Subcutaneous abdominal adipose tissue (tissue), 5 donors: ENCODE measurements at regions not wholly inside any gene's neighbourhood (a gene's known extent, or its start where the extent isn't known, plus 50 kb on each side); places are given as distances from the start of the nearest gene placed in this dataset.

Experiments
- H3K27ac ChIP-seq: one replicate; pipeline ENCODE4 v1.7.0; 2013; ENCODE audit warnings: low read depth, mild to moderate bottlenecking, inconsistent platforms, low read length, moderate library complexity
- H3K27me3 ChIP-seq, 5 donors: one replicate each; pipeline ENCODE4 v1.7.0; 2013; ENCODE audit warnings: low read length in 5 of 5, inconsistent platforms in 1 of 5; ENCODE audit not compliant: control insufficient read depth in 5 of 5, insufficient read depth in 4 of 5
- H3K36me3 ChIP-seq, 5 donors: one replicate each; pipeline ENCODE4 v1.7.0; 2013; ENCODE audit warnings: low read length in 5 of 5; ENCODE audit not compliant: control insufficient read depth in 5 of 5, insufficient read depth in 5 of 5
- H3K4me1 ChIP-seq, 5 donors: one replicate each; pipeline ENCODE4 v1.7.0; 2013; ENCODE audit warnings: low read length in 5 of 5, mild to moderate bottlenecking in 3 of 5, moderate library complexity in 1 of 5; ENCODE audit not compliant: control insufficient read depth in 5 of 5, insufficient read depth in 5 of 5
- H3K4me3 ChIP-seq, 5 donors: one replicate each; pipeline ENCODE4 v1.7.0; 2013; ENCODE audit warnings: low read length in 5 of 5, low read depth in 1 of 5
- H3K9ac ChIP-seq, 5 donors: one replicate each; pipeline ENCODE4 v1.7.0; 2013; ENCODE audit warnings: low read length in 5 of 5, mild to moderate bottlenecking in 4 of 5, moderate library complexity in 3 of 5
- H3K9me3 ChIP-seq, 5 donors: one replicate each; pipeline ENCODE4 v1.7.0; 2013; ENCODE audit warnings: low read length in 5 of 5; ENCODE audit not compliant: control insufficient read depth in 5 of 5
- donor health status: healthy.
- donor health status: healthy.
- donor health status: healthy.
- donor health status: healthy.
- donor health status: healthy.

DNA sequence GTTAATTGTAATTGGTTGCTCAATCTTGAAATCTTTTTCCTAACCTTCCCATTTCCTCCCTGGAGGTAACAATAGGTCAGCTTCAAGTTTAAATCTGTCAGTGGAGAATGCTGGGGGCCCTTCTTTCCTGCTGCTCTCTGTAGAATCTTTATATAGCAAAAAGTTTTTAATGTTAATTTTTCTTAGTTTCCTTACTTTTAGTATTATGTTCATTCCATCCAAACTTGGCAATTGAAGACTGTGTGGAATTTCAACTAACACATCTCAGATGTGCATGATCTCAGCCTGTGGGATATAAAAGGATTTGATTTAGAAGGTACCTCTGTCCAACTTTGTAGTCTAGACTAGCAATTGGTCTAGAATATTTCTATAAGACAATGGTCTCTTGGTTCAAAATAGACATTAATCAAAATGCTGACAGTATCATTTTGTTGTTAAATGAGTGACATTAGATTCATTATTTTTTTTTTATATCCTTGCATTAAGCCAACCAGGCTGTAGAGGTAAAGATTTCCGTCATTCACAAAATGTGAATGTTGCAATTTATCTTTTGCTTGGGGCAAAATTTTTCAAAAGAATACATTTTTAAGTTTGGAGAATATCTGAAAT lies 100.4 kb upstream of the SEMA3A start:
- Histone ChIP-seq H3K4me1 (no peaks in the 10 kb centered on the region), H3K36me3 (no peaks in the 10 kb centered on the region)

DNA sequence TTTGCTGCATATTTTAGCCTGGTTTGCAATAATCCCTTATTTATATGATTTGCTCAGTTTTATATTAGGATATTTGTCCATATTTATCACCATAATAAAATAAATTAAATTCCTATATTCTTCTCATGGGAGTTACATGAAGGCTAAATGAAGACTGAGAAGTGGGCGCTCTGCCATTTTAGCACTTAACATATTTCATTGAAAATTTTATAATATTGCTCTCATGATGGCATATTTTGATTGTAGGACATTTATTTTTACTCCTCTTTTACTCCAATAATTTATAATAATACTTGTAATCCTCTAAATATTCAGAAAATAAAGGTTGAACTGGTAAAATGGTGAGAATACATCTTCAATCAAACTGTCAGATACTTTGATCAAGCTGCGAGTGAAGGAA lies 99.8 kb upstream of the SEMA3A start:
- no peaks in the 10 kb centered on the region for H3K4me1 ChIP-seq
- H3K27me3 ChIP-seq: no peaks in the 10 kb centered on the region
- no peak overlapping the region for H3K4me3 ChIP-seq
- no peaks in the 10 kb centered on the region for H3K36me3 ChIP-seq
- no peak overlapping the region for H3K27ac ChIP-seq
- H3K9me3 ChIP-seq: no peaks in the 10 kb centered on the region
- H3K9ac ChIP-seq: no peak overlapping the region

More for the DNA sequence above, 100.4 kb upstream of the SEMA3A start:
- Histone ChIP-seq H3K27me3 (no peaks in the 10 kb centered on the region), H3K4me3 (no peak overlapping the region), H3K9ac (no peak overlapping the region), H3K27ac (no peak overlapping the region), H3K9me3 (no peaks in the 10 kb centered on the region)

DNA sequence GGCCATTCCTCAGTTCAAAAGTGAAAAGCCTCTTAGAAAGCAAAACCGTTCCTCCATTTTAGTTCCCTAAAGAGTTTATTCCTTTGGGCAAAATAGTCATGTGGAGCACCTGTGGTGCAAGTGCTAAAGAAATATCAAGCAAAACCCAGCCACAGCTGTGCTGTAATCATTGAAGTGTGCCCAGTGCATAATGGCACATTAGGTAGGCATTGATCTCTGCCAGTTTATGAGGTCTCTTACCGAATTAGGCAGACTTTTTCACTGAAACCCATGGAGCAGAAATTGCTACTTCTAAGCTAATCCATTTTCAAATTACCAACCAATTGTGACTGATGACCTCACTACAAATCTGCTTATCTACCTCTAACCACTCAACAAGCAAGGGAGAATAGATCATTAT lies 97.2 kb upstream of the SEMA3A start:
- Histone ChIP-seq H3K36me3 (no peaks in the 10 kb centered on the region), H3K27ac (no peak overlapping the region), H3K4me3 (no peak overlapping the region), H3K27me3 (no peaks in the 10 kb centered on the region), H3K4me1 (no peaks in the 10 kb centered on the region), H3K9me3 (no peaks in the 10 kb centered on the region), H3K9ac (no peak overlapping the region)

DNA sequence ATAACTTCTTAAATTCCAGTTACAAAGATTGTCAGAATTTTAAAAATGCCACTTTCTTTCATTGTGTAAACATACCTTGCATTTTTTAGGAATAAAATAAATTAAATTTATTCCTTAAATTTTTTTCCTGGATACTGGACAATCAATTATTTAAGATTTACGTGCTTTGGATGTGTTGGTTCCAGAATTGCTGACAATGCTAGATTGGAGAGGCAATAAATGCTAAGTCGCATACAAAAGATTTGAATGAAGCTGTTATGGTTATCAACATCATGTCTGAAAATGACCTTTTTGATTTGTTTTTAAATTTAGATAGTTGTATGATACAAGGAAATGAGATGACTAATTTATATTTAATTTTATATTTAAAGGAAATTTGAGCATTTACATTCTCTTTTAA lies 89.2 kb upstream of the SEMA3A start:
- Histone ChIP-seq H3K27ac (no peak overlapping the region), H3K27me3 (no peaks in the 10 kb centered on the region), H3K9ac (no peak overlapping the region), H3K4me3 (no peak overlapping the region), H3K9me3 (no peaks in the 10 kb centered on the region), H3K36me3 (no peaks in the 10 kb centered on the region), H3K4me1 (no peaks in the 10 kb centered on the region)

DNA sequence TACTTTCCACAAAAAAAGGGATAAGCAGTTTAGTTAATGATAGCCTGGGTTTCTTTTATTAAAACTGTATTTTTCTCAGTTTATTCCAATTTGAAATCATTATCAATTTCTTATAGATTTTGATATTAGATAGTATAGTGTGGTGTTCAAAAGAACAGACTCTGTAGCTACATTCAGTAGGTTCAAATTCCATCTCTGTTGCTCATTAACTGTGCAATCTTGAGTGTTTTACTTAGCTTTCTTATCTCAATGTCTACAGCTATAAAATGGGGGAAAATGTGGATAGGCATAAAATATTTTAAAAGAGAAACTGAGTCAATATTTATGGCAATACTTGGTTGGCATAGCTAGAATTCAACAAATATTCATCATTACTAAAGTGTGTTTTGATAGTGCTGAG lies 86.9 kb upstream of the SEMA3A start:
- Histone ChIP-seq H3K27ac (no peak overlapping the region), H3K27me3 (no peaks in the 10 kb centered on the region), H3K36me3 (no peaks in the 10 kb centered on the region)

DNA sequence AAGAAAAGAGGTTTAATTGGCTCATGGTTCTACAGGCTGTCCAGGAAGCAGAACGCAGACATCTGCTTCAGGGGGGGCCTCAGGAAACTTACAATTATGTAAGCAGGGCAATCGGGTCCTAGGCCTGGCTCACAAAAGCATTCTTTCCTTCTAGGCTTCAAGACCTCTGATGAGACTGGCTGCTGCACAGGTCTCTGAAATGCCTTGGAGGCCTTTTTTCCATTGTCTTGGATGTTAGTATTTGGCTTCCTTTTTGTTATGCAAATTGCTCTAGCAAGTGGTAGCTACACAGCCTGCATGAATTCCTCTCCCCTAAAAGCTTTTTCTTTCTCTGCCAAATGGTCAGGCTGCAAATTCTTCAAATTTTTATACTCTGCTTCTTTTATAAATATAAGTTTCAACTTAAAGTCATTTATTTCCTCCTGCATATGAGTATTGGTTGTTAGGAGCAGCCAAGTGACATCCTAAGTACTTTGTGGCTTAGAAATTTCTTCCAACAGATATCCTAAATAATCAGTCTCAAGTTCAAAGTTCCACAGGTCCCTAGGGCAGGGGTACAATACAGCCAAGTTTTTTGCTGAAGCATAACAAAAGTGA lies 83.1 kb upstream of the SEMA3A start:
- peaks cover 0 to 9% (median 0%) of the 10 kb centered on the region in 5 donors for H3K4me1 ChIP-seq
- no peaks in the 10 kb centered on the region for H3K27me3 ChIP-seq
- H3K4me3 ChIP-seq: no peak overlapping the region
- no peak overlapping the region for H3K27ac ChIP-seq
- no peaks in the 10 kb centered on the region for H3K9me3 ChIP-seq
- H3K36me3 ChIP-seq: no peaks in the 10 kb centered on the region
- no peak overlapping the region for H3K9ac ChIP-seq

More for the DNA sequence above, 86.9 kb upstream of the SEMA3A start:
- no peak overlapping the region for H3K4me3 ChIP-seq
- no peak overlapping the region for H3K9ac ChIP-seq
- H3K4me1 ChIP-seq: peaks cover 0 to 9% (median 0%) of the 10 kb centered on the region in 5 donors
- no peaks in the 10 kb centered on the region for H3K9me3 ChIP-seq

DNA sequence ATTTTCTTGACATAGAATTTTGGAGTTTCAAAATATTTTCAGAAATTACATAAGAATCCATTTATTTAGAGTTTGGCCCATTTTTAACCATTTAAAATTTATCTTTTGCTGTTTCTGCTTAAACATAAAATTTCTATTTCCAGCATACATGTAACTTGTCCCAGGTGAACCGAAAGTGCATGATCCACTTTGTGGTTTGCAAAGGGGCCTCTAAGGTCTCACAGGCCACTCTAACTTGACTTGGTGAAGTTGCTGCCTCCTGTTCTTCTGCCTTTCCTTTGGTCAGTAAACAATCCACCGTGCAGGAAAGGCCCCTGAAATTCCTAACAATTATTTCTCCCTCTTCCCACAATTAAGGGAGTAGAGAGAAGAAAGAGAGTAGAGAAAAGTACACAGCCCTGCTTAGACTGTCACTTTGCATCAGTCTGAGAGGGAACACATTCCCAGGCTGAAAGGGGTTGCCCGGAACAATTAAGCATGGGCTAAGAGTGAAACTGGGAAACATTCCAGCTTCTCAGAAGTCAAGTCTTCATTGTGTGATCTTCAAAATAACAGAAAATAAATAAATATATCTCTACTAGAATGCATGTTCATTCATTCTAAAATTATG lies 79.5 kb upstream of the SEMA3A start:
- no peak overlapping the region for H3K27ac ChIP-seq
- no peak overlapping the region for H3K4me3 ChIP-seq
- H3K36me3 ChIP-seq: no peaks in the 10 kb centered on the region
- H3K27me3 ChIP-seq: no peaks in the 10 kb centered on the region
- no peak overlapping the region for H3K9ac ChIP-seq
- H3K9me3 ChIP-seq: no peaks in the 10 kb centered on the region
- peaks cover 0 to 11% (median 0%) of the 10 kb centered on the region in 5 donors for H3K4me1 ChIP-seq

DNA sequence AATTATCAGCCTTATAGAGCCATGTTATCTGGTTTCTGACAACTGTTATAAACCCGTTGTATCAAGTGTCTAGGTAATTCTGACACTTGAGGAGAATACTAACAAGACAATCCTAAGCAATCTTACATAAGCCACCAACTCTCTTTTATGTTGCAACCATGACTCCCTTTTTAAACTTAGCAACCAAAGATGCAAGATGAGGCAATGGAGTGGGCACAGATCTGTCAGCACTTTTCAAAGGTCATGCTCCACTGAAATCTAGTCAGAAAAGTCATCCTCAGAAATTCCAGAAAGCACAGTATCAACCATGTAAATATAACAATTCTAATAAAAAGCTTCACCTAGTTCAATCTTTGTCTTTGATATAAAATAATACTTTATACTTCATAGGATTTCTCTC lies 77.0 kb upstream of the SEMA3A start:
- H3K9ac ChIP-seq: no peak overlapping the region
- H3K36me3 ChIP-seq: no peaks in the 10 kb centered on the region

DNA sequence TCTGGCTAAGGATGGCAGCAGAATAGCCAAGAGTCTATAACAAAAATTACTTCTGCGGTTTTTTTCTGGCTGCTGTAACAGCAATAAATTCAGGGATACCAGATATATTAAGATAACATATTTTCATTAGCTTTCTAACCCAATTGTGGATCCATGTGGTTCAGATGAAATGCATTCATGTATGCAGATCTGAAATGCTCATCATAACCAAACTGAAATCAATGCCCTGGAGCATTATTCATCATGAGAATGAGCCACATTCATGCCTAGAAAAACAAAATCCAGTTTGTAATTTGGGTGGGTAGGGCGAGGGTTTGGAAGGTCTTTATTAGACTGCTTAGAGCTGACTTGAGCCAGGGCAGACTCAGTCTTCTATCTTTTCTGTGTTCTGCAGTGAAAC lies 69.8 kb upstream of the SEMA3A start:
- no peaks in the 10 kb centered on the region for H3K36me3 ChIP-seq
- no peaks in the 10 kb centered on the region for H3K9me3 ChIP-seq
- H3K4me1 ChIP-seq: no peaks in the 10 kb centered on the region
- no peak overlapping the region for H3K27ac ChIP-seq
- H3K4me3 ChIP-seq: no peak overlapping the region
- no peak overlapping the region for H3K9ac ChIP-seq
- no peaks in the 10 kb centered on the region for H3K27me3 ChIP-seq

More for the DNA sequence above, 77.0 kb upstream of the SEMA3A start:
- no peaks in the 10 kb centered on the region for H3K27me3 ChIP-seq
- H3K4me3 ChIP-seq: no peak overlapping the region
- peaks cover 0 to 4% (median 0%) of the 10 kb centered on the region in 5 donors for H3K4me1 ChIP-seq
- no peak overlapping the region for H3K27ac ChIP-seq
- H3K9me3 ChIP-seq: no peaks in the 10 kb centered on the region

DNA sequence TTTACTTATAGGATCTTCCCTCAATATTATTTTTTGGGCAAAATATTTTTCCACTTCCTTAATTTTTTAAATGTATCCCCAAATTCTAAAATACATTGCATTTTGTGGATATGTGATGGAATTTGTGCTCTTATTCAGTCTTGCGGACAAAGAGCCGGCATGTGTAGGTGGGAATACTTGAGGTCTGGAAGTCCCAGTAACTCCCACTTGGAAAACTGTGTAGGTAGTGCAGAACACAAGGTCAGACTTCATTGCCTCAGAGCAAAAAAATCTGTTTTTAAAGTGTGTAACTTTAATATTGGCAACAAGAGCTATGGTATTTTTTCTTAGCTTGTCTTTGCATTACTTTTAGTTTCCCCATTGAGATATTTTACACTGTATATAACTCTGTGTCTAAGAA lies 68.5 kb upstream of the SEMA3A start:
- H3K9ac ChIP-seq: no peak overlapping the region
- H3K4me1 ChIP-seq: no peaks in the 10 kb centered on the region
- no peaks in the 10 kb centered on the region for H3K36me3 ChIP-seq
- no peaks in the 10 kb centered on the region for H3K9me3 ChIP-seq
- H3K27me3 ChIP-seq: no peaks in the 10 kb centered on the region
- H3K4me3 ChIP-seq: no peak overlapping the region
- H3K27ac ChIP-seq: no peak overlapping the region
